ENCODE measurements at regions not wholly inside any gene's neighbourhood (a gene's known extent, or its start where the extent isn't known, plus 50 kb on each side); places are given as distances from the start of the nearest gene placed in this dataset.
"Not testable (repeated sequence)": the region's sequence is repeated elsewhere in the genome, so short reads cannot be mapped to it uniquely, and the experiment has no call there.

GRCh38 chr5:100683881-100684280 lies 148.7 kb downstream of the FAM174A start:
- H3K36me3 Mint-ChIP-seq, result peaks cover 13% of the 10 kb centered on the region
- H3K27ac Mint-ChIP-seq, result no peak overlapping the region
- no peaks in the 10 kb centered on the region for H3K4me1 Mint-ChIP-seq (ENCODE audit: low read depth)
- no peaks in the 10 kb centered on the region for H3K27me3 Mint-ChIP-seq
- peaks cover 25% of the 10 kb centered on the region for H3K9me3 Mint-ChIP-seq (ENCODE audit: low read depth)
- no peak overlapping the region for H3K4me3 Mint-ChIP-seq

- not testable (repeated sequence) for H3K4me3 Mint-ChIP-seq
- H3K9me3 Mint-ChIP-seq (ENCODE audit: low read depth), result peaks cover 20% of the 10 kb centered on the region
Observed at GRCh38 chr5:100685122-100685521, 149.9 kb downstream of the FAM174A start.

GRCh38 chr5:100688834-100689233 lies 153.7 kb downstream of the FAM174A start:
- H3K27me3 Mint-ChIP-seq, H3K27ac Mint-ChIP-seq, H3K4me3 Mint-ChIP-seq: not testable (repeated sequence)

More at GRCh38 chr5:100685122-100685521, 149.9 kb downstream of the FAM174A start:
- H3K27ac Mint-ChIP-seq; H3K4me1 Mint-ChIP-seq (ENCODE audit: low read depth); H3K27me3 Mint-ChIP-seq: not testable (repeated sequence)
- H3K36me3 Mint-ChIP-seq, result peaks cover 13% of the 10 kb centered on the region

GRCh38 chr5:100690036-100690560 lies 154.9 kb downstream of the FAM174A start:
- no peaks in the 10 kb centered on the region for H3K36me3 Mint-ChIP-seq
- peak overlapping the region; percentile 24 for H3K27ac Mint-ChIP-seq
- H3K4me3 Mint-ChIP-seq, result no peak overlapping the region
- H3K27me3 Mint-ChIP-seq, result no peaks in the 10 kb centered on the region
- H3K9me3 Mint-ChIP-seq (ENCODE audit: low read depth), result no peaks in the 10 kb centered on the region
- H3K4me1 Mint-ChIP-seq (ENCODE audit: low read depth), result no peaks in the 10 kb centered on the region

More at GRCh38 chr5:100688834-100689233, 153.7 kb downstream of the FAM174A start:
- H3K4me1 Mint-ChIP-seq (ENCODE audit: low read depth); H3K36me3 Mint-ChIP-seq; H3K9me3 Mint-ChIP-seq (ENCODE audit: low read depth): not testable (repeated sequence)

GRCh38 chr5:100691085-100691484 lies 155.9 kb downstream of the FAM174A start:
- Mint-ChIP-seq H3K4me3 (no peak overlapping the region), H3K9me3 (ENCODE audit: low read depth) (no peaks in the 10 kb centered on the region), H3K27ac (no peak overlapping the region), H3K27me3 (no peaks in the 10 kb centered on the region), H3K4me1 (ENCODE audit: low read depth) (peaks cover 4% of the 10 kb centered on the region), H3K36me3 (no peaks in the 10 kb centered on the region)

- H3K27ac Mint-ChIP-seq, result no peak overlapping the region
- H3K36me3 Mint-ChIP-seq, result no peaks in the 10 kb centered on the region
- no peaks in the 10 kb centered on the region for H3K27me3 Mint-ChIP-seq
Observed at GRCh38 chr5:100691548-100691947, 156.4 kb downstream of the FAM174A start.

GRCh38 chr5:100693481-100693880 lies 158.3 kb downstream of the FAM174A start:
- Mint-ChIP-seq H3K9me3 (ENCODE audit: low read depth) (no peaks in the 10 kb centered on the region), H3K4me3 (no peak overlapping the region), H3K27me3 (no peaks in the 10 kb centered on the region), H3K4me1 (ENCODE audit: low read depth) (peaks cover 4% of the 10 kb centered on the region), H3K36me3 (no peaks in the 10 kb centered on the region), H3K27ac (no peak overlapping the region)

More at GRCh38 chr5:100691548-100691947, 156.4 kb downstream of the FAM174A start:
- Mint-ChIP-seq H3K9me3 (ENCODE audit: low read depth) (no peaks in the 10 kb centered on the region), H3K4me3 (no peak overlapping the region), H3K4me1 (ENCODE audit: low read depth) (peaks cover 4% of the 10 kb centered on the region)

- H3K4me1 Mint-ChIP-seq (ENCODE audit: low read depth), result peaks cover 4% of the 10 kb centered on the region
Observed at GRCh38 chr5:100694100-100694499, 158.9 kb downstream of the FAM174A start.

GRCh38 chr5:100697970-100698369 lies 162.8 kb downstream of the FAM174A start:
- H3K9me3 Mint-ChIP-seq (ENCODE audit: low read depth), result no peaks in the 10 kb centered on the region
- no peaks in the 10 kb centered on the region for H3K27me3 Mint-ChIP-seq
- no peak overlapping the region for H3K4me3 Mint-ChIP-seq
- no peak overlapping the region for H3K27ac Mint-ChIP-seq
- H3K4me1 Mint-ChIP-seq (ENCODE audit: low read depth), result peaks cover 4% of the 10 kb centered on the region
- H3K36me3 Mint-ChIP-seq, result no peaks in the 10 kb centered on the region

More at GRCh38 chr5:100694100-100694499, 158.9 kb downstream of the FAM174A start:
- Mint-ChIP-seq H3K36me3 (no peaks in the 10 kb centered on the region), H3K9me3 (ENCODE audit: low read depth) (no peaks in the 10 kb centered on the region), H3K27ac (no peak overlapping the region), H3K4me3 (no peak overlapping the region), H3K27me3 (no peaks in the 10 kb centered on the region)

GRCh38 chr5:100706776-100707175 lies 171.6 kb downstream of the FAM174A start:
- Mint-ChIP-seq H3K27me3 (no peaks in the 10 kb centered on the region), H3K36me3 (no peaks in the 10 kb centered on the region), H3K4me1 (ENCODE audit: low read depth) (no peaks in the 10 kb centered on the region), H3K9me3 (ENCODE audit: low read depth) (no peaks in the 10 kb centered on the region), H3K27ac (no peak overlapping the region), H3K4me3 (no peak overlapping the region)

- Mint-ChIP-seq H3K27ac (no peak overlapping the region), H3K4me3 (no peak overlapping the region), H3K27me3 (no peaks in the 10 kb centered on the region), H3K9me3 (ENCODE audit: low read depth) (no peaks in the 10 kb centered on the region), H3K36me3 (no peaks in the 10 kb centered on the region), H3K4me1 (ENCODE audit: low read depth) (no peaks in the 10 kb centered on the region)
Observed at GRCh38 chr5:100708645-100709171, 173.5 kb downstream of the FAM174A start.

- H3K27ac Mint-ChIP-seq, result no peak overlapping the region
- H3K36me3 Mint-ChIP-seq, result no peaks in the 10 kb centered on the region
- no peaks in the 10 kb centered on the region for H3K27me3 Mint-ChIP-seq
- H3K4me1 Mint-ChIP-seq (ENCODE audit: low read depth), result no peaks in the 10 kb centered on the region
- H3K4me3 Mint-ChIP-seq, result no peak overlapping the region
- H3K9me3 Mint-ChIP-seq (ENCODE audit: low read depth), result no peaks in the 10 kb centered on the region
Observed at GRCh38 chr5:100709771-100710170, 174.6 kb downstream of the FAM174A start.

- not testable (repeated sequence) for H3K27me3 Mint-ChIP-seq, H3K27ac Mint-ChIP-seq, H3K36me3 Mint-ChIP-seq
Observed at GRCh38 chr5:100714780-100715179, 179.6 kb downstream of the FAM174A start.

GRCh38 chr5:100722657-100723056 lies 180.4 kb downstream of the ST8SIA4 start:
- no peak overlapping the region for H3K27ac Mint-ChIP-seq
- no peaks in the 10 kb centered on the region for H3K36me3 Mint-ChIP-seq
- no peak overlapping the region for H3K4me3 Mint-ChIP-seq
- no peaks in the 10 kb centered on the region for H3K4me1 Mint-ChIP-seq (ENCODE audit: low read depth)
- no peaks in the 10 kb centered on the region for H3K9me3 Mint-ChIP-seq (ENCODE audit: low read depth)
- H3K27me3 Mint-ChIP-seq, result no peaks in the 10 kb centered on the region

More at GRCh38 chr5:100714780-100715179, 179.6 kb downstream of the FAM174A start:
- H3K9me3 Mint-ChIP-seq (ENCODE audit: low read depth); H3K4me3 Mint-ChIP-seq; H3K4me1 Mint-ChIP-seq (ENCODE audit: low read depth): not testable (repeated sequence)

GRCh38 chr5:100723229-100723628 lies 179.9 kb downstream of the ST8SIA4 start:
- no peak overlapping the region for H3K27ac Mint-ChIP-seq
- H3K27me3 Mint-ChIP-seq, result no peaks in the 10 kb centered on the region
- no peaks in the 10 kb centered on the region for H3K4me1 Mint-ChIP-seq (ENCODE audit: low read depth)
- no peaks in the 10 kb centered on the region for H3K36me3 Mint-ChIP-seq
- H3K4me3 Mint-ChIP-seq, result no peak overlapping the region
- H3K9me3 Mint-ChIP-seq (ENCODE audit: low read depth), result no peaks in the 10 kb centered on the region

- Mint-ChIP-seq H3K27me3 (no peaks in the 10 kb centered on the region), H3K4me1 (ENCODE audit: low read depth) (no peaks in the 10 kb centered on the region), H3K9me3 (ENCODE audit: low read depth) (no peaks in the 10 kb centered on the region), H3K27ac (no peak overlapping the region), H3K36me3 (no peaks in the 10 kb centered on the region), H3K4me3 (no peak overlapping the region)
Observed at GRCh38 chr5:100726116-100726515, 177.0 kb downstream of the ST8SIA4 start.

Data from activated naive CD8-positive, alpha-beta T cell (primary cell).